ENCODE measurements at regions not wholly inside any gene's neighbourhood (a gene's known extent, or its start where the extent isn't known, plus 50 kb on each side); places are given as distances from the start of the nearest gene placed in this dataset.

- Histone ChIP-seq H3K9ac (ENCODE audit: control insufficient read depth, extremely low read depth, insufficient read depth, low read length) (no peak overlapping the region), H3K9me3 (ENCODE audit: control insufficient read depth, low read depth, low read length) (no peaks in the 10 kb centered on the region), H3K4me1 (ENCODE audit: control insufficient read depth, extremely low read depth, insufficient read depth, low read length) (no peaks in the 10 kb centered on the region), H3K9me1 (ENCODE audit: control insufficient read depth, extremely low read depth, insufficient read depth, low read length) (no peaks in the 10 kb centered on the region), H2AFZ (ENCODE audit: control insufficient read depth, low read length) (no peak overlapping the region), H3K27me3 (ENCODE audit: control insufficient read depth, extremely low read depth, insufficient read depth, low read length) (peaks cover 33% of the 10 kb centered on the region), H3K27ac (ENCODE audit: control insufficient read depth, insufficient read depth, low read length) (no peak overlapping the region), H3K79me2 (ENCODE audit: control insufficient read depth, insufficient read depth, low read length) (no peaks in the 10 kb centered on the region), H3K4me3 (ENCODE audit: control insufficient read depth in 2 of 3, extremely low read depth in 1 of 3, insufficient read depth in 2 of 3, low read depth in 1 of 3, low read length in 3 of 3) (no peak overlapping the region), H3K4me2 (ENCODE audit: control insufficient read depth, extremely low read depth, insufficient read depth, low read depth, low read length) (no peak overlapping the region), H4K20me1 (ENCODE audit: control insufficient read depth, extremely low read depth, insufficient read depth, low read length) (no peaks in the 10 kb centered on the region), H3K36me3 (ENCODE audit: control insufficient read depth in 2 of 2, extremely low read depth in 1 of 2, insufficient read depth in 2 of 2, low read length in 2 of 2) (no peaks in the 10 kb centered on the region)
- TF ChIP-seq EZH2 (IDR thresholded peaks at IDR 0.05; ENCODE audit: low read length) (no peak), CTCF (optimal IDR thresholded peaks at IDR 0.05 in 1 of 3, IDR thresholded peaks at IDR 0.05 in 1 of 3, conservative IDR thresholded peaks at IDR 0.05 in 1 of 3; ENCODE audit: extremely low read depth in 1 of 3, insufficient read depth in 2 of 3, low read length in 3 of 3) (no peak)
- DNase-seq (ENCODE audit: low read depth, low spot score) (no peak), FAIRE-seq (no peak)
- dilution Hi-C loops (cut with MboI; ENCODE audit: extremely low pct_ligation_motif_present, low sequenced_read_pairs), result no loop called here
Measured at GRCh38 chr5:176725521-176726280, 78.4 kb downstream of the TSPAN17 start.

- FAIRE-seq (no peak), DNase-seq (ENCODE audit: low read depth, low spot score) (no peak)
- H3K9ac ChIP-seq (ENCODE audit: control insufficient read depth, extremely low read depth, insufficient read depth, low read length), result no peak overlapping the region
- no peak overlapping the region for H2AFZ ChIP-seq (ENCODE audit: control insufficient read depth, low read length)
- H3K4me1 ChIP-seq (ENCODE audit: control insufficient read depth, extremely low read depth, insufficient read depth, low read length), result no peaks in the 10 kb centered on the region
- H3K27me3 ChIP-seq (ENCODE audit: control insufficient read depth, extremely low read depth, insufficient read depth, low read length), result peaks cover 41% of the 10 kb centered on the region
- no peaks in the 10 kb centered on the region for H3K36me3 ChIP-seq (ENCODE audit: control insufficient read depth in 2 of 2, extremely low read depth in 1 of 2, insufficient read depth in 2 of 2, low read length in 2 of 2)
- H3K9me1 ChIP-seq (ENCODE audit: control insufficient read depth, extremely low read depth, insufficient read depth, low read length), result no peaks in the 10 kb centered on the region
- dilution Hi-C loops (cut with MboI; ENCODE audit: extremely low pct_ligation_motif_present, low sequenced_read_pairs), result no loop called here
- no peak overlapping the region for H3K4me2 ChIP-seq (ENCODE audit: control insufficient read depth, extremely low read depth, insufficient read depth, low read depth, low read length)
- H4K20me1 ChIP-seq (ENCODE audit: control insufficient read depth, extremely low read depth, insufficient read depth, low read length), result no peaks in the 10 kb centered on the region
- no peak overlapping the region for H3K27ac ChIP-seq (ENCODE audit: control insufficient read depth, insufficient read depth, low read length)
- no peak for TF ChIP-seq CTCF (optimal IDR thresholded peaks at IDR 0.05 in 1 of 3, IDR thresholded peaks at IDR 0.05 in 1 of 3, conservative IDR thresholded peaks at IDR 0.05 in 1 of 3; ENCODE audit: extremely low read depth in 1 of 3, insufficient read depth in 2 of 3, low read length in 3 of 3)
- TF ChIP-seq EZH2 (IDR thresholded peaks at IDR 0.05; ENCODE audit: low read length), result no peak
- H3K9me3 ChIP-seq (ENCODE audit: control insufficient read depth, low read depth, low read length), result no peaks in the 10 kb centered on the region
- H3K4me3 ChIP-seq (ENCODE audit: control insufficient read depth in 2 of 3, extremely low read depth in 1 of 3, insufficient read depth in 2 of 3, low read depth in 1 of 3, low read length in 3 of 3), result no peak overlapping the region
- no peaks in the 10 kb centered on the region for H3K79me2 ChIP-seq (ENCODE audit: control insufficient read depth, insufficient read depth, low read length)
Measured at GRCh38 chr5:176726746-176727527, 79.7 kb downstream of the TSPAN17 start.

Data from keratinocyte (primary cell).